ENCODE measurements at regions not wholly inside any gene's neighbourhood (a gene's known extent, or its start where the extent isn't known, plus 50 kb on each side); places are given as distances from the start of the nearest gene placed in this dataset.

GRCh38 chr21:16154951-16155635 is 425.3 kb downstream of the USP25 start:
- Histone ChIP-seq H3K4me3 (ENCODE audit: low read length in 2 of 2) (no peak overlapping the region), H3K27ac (ENCODE audit: low read depth in 1 of 2, low read length in 2 of 2) (no peak overlapping the region), H3K27me3 (ENCODE audit: control insufficient read depth in 1 of 2, insufficient read depth in 2 of 2, low read length in 1 of 2) (no peaks in the 10 kb centered on the region), H3K36me3 (ENCODE audit: control insufficient read depth in 1 of 2, insufficient read depth in 2 of 2, low read length in 1 of 2) (no peaks in the 10 kb centered on the region), H3K9me3 (ENCODE audit: control insufficient read depth, low read length) (no peaks in the 10 kb centered on the region), H3K4me1 (ENCODE audit: control insufficient read depth in 1 of 2, insufficient read depth in 2 of 2, low read length in 2 of 2) (no peaks in the 10 kb centered on the region)
- intact Hi-C loops (cut with DNase I) = no loop called here
- ATAC-seq (ENCODE audit: low FRiP score) (no peak), DNase-seq (no peak)
- WGBS, 2 donors = 63 to 76% methylated on average over 2 of the region's 2 CpGs

DNA sequence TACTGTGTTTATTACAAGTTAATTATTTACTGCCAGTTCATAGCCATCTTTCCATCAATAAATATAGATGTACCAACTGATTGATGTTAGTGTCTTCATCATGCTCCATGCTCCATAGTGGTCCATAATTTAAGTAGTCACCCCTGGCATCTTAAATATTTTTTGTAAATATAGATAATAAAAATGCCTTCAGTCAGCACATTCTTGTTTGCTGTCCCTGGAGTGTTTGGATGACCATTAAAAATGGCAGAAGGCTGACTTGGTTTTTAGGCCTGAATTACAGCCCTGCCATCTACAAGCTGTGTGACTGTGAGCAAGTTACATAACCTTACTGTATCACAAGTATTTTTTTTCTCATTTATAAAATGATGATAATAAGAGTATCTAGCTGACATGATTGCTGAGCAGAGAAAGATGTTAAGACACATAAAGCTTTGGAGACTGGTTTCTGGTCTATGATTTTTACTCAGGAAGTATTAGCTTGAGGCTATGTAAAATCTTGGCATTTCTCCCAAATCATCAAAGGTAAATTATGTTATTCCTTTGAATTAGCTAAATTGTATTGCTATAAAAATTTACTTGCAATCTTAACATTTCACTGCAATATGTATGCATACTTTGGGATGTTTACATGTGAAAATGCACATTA is 427.2 kb downstream of the USP25 start:
- Histone ChIP-seq H3K27ac (ENCODE audit: low read depth in 1 of 2, low read length in 2 of 2) (no peak overlapping the region), H3K9me3 (ENCODE audit: control insufficient read depth, low read length) (no peaks in the 10 kb centered on the region), H3K4me3 (ENCODE audit: low read length in 2 of 2) (no peak overlapping the region), H3K4me1 (ENCODE audit: control insufficient read depth in 1 of 2, insufficient read depth in 2 of 2, low read length in 2 of 2) (no peaks in the 10 kb centered on the region), H3K36me3 (ENCODE audit: control insufficient read depth in 1 of 2, insufficient read depth in 2 of 2, low read length in 1 of 2) (no peaks in the 10 kb centered on the region), H3K27me3 (ENCODE audit: control insufficient read depth in 1 of 2, insufficient read depth in 2 of 2, low read length in 1 of 2) (no peaks in the 10 kb centered on the region)
- ATAC-seq (ENCODE audit: low FRiP score) (no peak), DNase-seq (no peak)
- intact Hi-C loops (cut with DNase I) = no loop called here

DNA sequence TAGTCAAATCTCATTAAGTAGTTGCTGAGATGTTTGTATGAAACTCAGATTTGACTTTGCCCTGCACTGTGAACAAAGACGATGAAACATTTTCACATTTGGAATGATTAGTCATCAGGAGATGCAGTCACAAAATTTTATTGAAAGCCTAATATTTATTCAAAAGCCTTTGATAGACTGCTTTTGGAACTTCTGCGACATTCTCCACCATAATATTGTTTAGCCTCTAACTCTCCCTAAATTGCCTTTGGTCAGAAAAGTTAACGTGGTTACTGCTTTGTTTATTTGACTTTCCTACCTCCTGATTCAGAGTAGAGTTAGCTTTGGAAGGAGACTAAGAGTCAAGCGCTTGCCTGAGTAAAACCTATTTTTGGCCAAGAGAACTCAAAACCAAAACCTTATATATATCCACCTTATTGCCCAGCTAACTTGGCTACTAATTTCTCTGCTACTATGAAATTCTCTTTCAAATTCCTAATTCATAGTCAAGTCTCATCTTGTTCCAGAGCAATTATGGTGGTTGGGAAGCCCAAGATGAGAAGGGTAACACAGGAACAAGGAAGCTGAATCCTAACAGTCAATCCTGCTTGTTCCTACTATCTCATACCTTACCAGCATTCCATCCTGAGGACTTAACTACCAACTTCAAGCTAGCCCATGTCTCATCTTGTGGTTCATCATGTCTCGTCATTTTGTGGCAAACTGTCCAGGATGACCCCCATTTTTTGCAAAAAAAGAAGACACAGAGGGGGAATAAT is 429.6 kb downstream of the USP25 start:
- no peaks in the 10 kb centered on the region for H3K9me3 ChIP-seq (ENCODE audit: control insufficient read depth, low read length)
- no peaks in the 10 kb centered on the region for H3K36me3 ChIP-seq (ENCODE audit: control insufficient read depth in 1 of 2, insufficient read depth in 2 of 2, low read length in 1 of 2)
- no peaks in the 10 kb centered on the region for H3K4me1 ChIP-seq (ENCODE audit: control insufficient read depth in 1 of 2, insufficient read depth in 2 of 2, low read length in 2 of 2)
- no peaks in the 10 kb centered on the region for H3K27me3 ChIP-seq (ENCODE audit: control insufficient read depth in 1 of 2, insufficient read depth in 2 of 2, low read length in 1 of 2)
- H3K4me3 ChIP-seq (ENCODE audit: low read length in 2 of 2) = no peak overlapping the region
- H3K27ac ChIP-seq (ENCODE audit: low read depth in 1 of 2, low read length in 2 of 2) = no peak overlapping the region
- WGBS, 2 donors = 26 to 33% methylated on average over 5 of the region's 5 CpGs
- intact Hi-C loops (cut with DNase I) = no loop called here
- DNase-seq = no peak
- no peak for ATAC-seq (ENCODE audit: low FRiP score)

- ATAC-seq (ENCODE audit: low FRiP score) (no peak), DNase-seq (peak in 1 of 2 donors; percentile 53)
- WGBS, 2 donors = 93 to 96% methylated on average over 2 of the region's 2 CpGs
- intact Hi-C loops (cut with DNase I) = no loop called here
- Histone ChIP-seq H3K36me3 (ENCODE audit: control insufficient read depth in 1 of 2, insufficient read depth in 2 of 2, low read length in 1 of 2) (no peaks in the 10 kb centered on the region), H3K27me3 (ENCODE audit: control insufficient read depth in 1 of 2, insufficient read depth in 2 of 2, low read length in 1 of 2) (no peaks in the 10 kb centered on the region), H3K27ac (ENCODE audit: low read depth in 1 of 2, low read length in 2 of 2) (no peak overlapping the region), H3K9me3 (ENCODE audit: control insufficient read depth, low read length) (no peaks in the 10 kb centered on the region), H3K4me3 (ENCODE audit: low read length in 2 of 2) (no peak overlapping the region), H3K4me1 (ENCODE audit: control insufficient read depth in 1 of 2, insufficient read depth in 2 of 2, low read length in 2 of 2) (no peaks in the 10 kb centered on the region)
These were observed 430.2 kb downstream of the USP25 start for GRCh38 chr21:16159971-16160350.

- Histone ChIP-seq H3K4me1 (ENCODE audit: control insufficient read depth in 1 of 2, insufficient read depth in 2 of 2, low read length in 2 of 2) (no peaks in the 10 kb centered on the region), H3K27me3 (ENCODE audit: control insufficient read depth in 1 of 2, insufficient read depth in 2 of 2, low read length in 1 of 2) (no peaks in the 10 kb centered on the region), H3K4me3 (ENCODE audit: low read length in 2 of 2) (no peak overlapping the region), H3K36me3 (ENCODE audit: control insufficient read depth in 1 of 2, insufficient read depth in 2 of 2, low read length in 1 of 2) (no peaks in the 10 kb centered on the region), H3K27ac (ENCODE audit: low read depth in 1 of 2, low read length in 2 of 2) (no peak overlapping the region), H3K9me3 (ENCODE audit: control insufficient read depth, low read length) (no peaks in the 10 kb centered on the region)
- DNase-seq = no peak
- 64 to 72% methylated on average over 2 of the region's 2 CpGs for WGBS, 2 donors
- no peak for ATAC-seq (ENCODE audit: low FRiP score)
- intact Hi-C loops (cut with DNase I) = no loop called here
These were observed 433.2 kb downstream of the USP25 start for GRCh38 chr21:16162953-16163352.

DNA sequence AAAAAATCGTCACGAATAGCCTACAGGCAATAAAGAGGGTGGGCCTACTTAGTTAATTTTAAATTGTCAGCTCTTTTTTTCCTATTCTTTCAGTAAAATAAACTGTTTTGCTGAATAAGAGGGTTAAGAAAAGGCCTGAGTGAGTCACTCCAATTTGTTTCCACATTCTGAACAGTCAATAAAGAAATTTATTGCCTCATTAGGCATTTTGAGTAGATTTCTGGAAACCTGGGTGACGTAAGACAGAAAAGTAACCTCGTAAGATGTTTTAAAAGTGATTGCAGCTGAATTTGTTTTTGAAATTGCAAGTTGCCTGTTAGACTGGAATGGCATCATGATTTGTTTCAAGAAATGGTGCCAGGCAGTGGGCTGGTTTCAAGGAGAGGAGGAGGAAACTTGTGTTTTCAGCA is 439.3 kb downstream of the USP25 start:
- no peaks in the 10 kb centered on the region for H3K27me3 ChIP-seq (ENCODE audit: control insufficient read depth in 1 of 2, insufficient read depth in 2 of 2, low read length in 1 of 2)
- no peak overlapping the region for H3K4me3 ChIP-seq (ENCODE audit: low read length in 2 of 2)
- no peak overlapping the region for H3K27ac ChIP-seq (ENCODE audit: low read depth in 1 of 2, low read length in 2 of 2)
- H3K4me1 ChIP-seq (ENCODE audit: control insufficient read depth in 1 of 2, insufficient read depth in 2 of 2, low read length in 2 of 2) = no peaks in the 10 kb centered on the region
- DNase-seq (no peak), ATAC-seq (ENCODE audit: low FRiP score) (no peak)
- no peaks in the 10 kb centered on the region for H3K9me3 ChIP-seq (ENCODE audit: control insufficient read depth, low read length)
- 36 to 56% methylated on average over 4 of the region's 4 CpGs for WGBS, 2 donors
- no peaks in the 10 kb centered on the region for H3K36me3 ChIP-seq (ENCODE audit: control insufficient read depth in 1 of 2, insufficient read depth in 2 of 2, low read length in 1 of 2)
- intact Hi-C loops (cut with DNase I) = no loop called here

DNA sequence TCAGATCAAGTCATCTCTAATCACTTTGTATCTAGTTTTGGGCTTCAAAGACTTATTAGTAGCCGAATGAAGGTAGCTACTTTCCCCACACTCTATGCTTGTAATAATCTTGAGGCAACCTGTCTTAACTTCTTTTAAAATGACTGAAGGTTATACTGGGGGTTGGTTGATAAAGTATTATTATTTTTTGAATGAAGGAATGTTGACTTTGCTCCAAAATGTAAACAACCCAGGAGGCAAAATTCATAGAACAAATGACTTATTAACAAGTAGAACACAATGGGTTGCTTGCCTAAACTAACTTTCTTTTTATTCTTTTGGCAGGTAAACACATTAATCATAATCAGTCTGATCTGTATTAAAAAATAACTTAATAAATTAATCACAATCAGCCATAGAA is 440.0 kb downstream of the USP25 start:
- ATAC-seq (ENCODE audit: low FRiP score) (no peak), DNase-seq (no peak)
- no peaks in the 10 kb centered on the region for H3K9me3 ChIP-seq (ENCODE audit: control insufficient read depth, low read length)
- no peaks in the 10 kb centered on the region for H3K36me3 ChIP-seq (ENCODE audit: control insufficient read depth in 1 of 2, insufficient read depth in 2 of 2, low read length in 1 of 2)
- H3K27me3 ChIP-seq (ENCODE audit: control insufficient read depth in 1 of 2, insufficient read depth in 2 of 2, low read length in 1 of 2) = no peaks in the 10 kb centered on the region
- no peak overlapping the region for H3K27ac ChIP-seq (ENCODE audit: low read depth in 1 of 2, low read length in 2 of 2)
- H3K4me1 ChIP-seq (ENCODE audit: control insufficient read depth in 1 of 2, insufficient read depth in 2 of 2, low read length in 2 of 2) = no peaks in the 10 kb centered on the region
- no peak overlapping the region for H3K4me3 ChIP-seq (ENCODE audit: low read length in 2 of 2)
- intact Hi-C loops (cut with DNase I) = no loop called here
- 91 to 92% methylated on average over 1 of the region's 1 CpG for WGBS, 2 donors

DNA sequence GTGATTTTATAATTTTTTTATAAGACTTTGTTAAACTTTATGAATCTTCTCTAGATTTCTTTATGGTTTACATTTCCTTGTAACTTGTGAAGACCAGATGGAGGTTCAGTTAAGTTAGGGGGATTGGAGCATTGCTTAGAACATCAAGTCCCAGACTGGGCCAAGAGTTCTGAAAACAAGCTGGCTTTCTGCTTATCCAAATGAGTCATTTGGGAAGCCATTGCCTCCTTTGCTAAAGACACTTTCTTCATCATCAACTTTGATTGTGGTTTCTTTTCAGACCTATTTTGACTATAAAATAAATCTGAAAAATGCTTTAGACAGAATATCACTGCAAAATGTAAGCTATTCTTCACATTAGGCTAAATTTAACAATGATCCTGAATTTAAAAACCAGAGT is 446.8 kb downstream of the USP25 start:
- H3K36me3 ChIP-seq (ENCODE audit: control insufficient read depth in 1 of 2, insufficient read depth in 2 of 2, low read length in 1 of 2) = no peaks in the 10 kb centered on the region
- H3K27me3 ChIP-seq (ENCODE audit: control insufficient read depth in 1 of 2, insufficient read depth in 2 of 2, low read length in 1 of 2) = no peaks in the 10 kb centered on the region
- ATAC-seq (ENCODE audit: low FRiP score) = no peak
- no peaks in the 10 kb centered on the region for H3K4me1 ChIP-seq (ENCODE audit: control insufficient read depth in 1 of 2, insufficient read depth in 2 of 2, low read length in 2 of 2)
- H3K27ac ChIP-seq (ENCODE audit: low read depth in 1 of 2, low read length in 2 of 2) = no peak overlapping the region
- DNase-seq = no peak
- H3K9me3 ChIP-seq (ENCODE audit: control insufficient read depth, low read length) = no peaks in the 10 kb centered on the region
- intact Hi-C loops (cut with DNase I) = no loop called here
- no peak overlapping the region for H3K4me3 ChIP-seq (ENCODE audit: low read length in 2 of 2)

DNA sequence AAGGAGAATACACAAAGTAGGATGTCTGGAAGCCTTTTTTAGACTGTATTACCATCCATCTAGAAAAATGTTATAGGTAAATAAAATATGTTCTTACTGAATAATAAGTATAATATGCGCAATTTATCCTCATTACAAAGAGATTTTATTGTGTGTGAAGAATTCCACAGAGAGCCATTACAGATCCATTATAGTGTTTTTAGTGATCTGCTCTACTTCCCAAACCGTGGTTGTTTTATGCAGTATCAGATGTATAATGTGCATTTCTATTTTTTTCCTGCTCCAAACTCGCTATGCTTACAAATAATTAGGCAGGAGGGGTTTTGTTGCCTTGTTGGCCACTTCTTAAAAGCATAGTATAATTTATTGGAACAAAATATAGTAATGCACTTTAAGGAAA is 447.8 kb downstream of the USP25 start:
- H3K36me3 ChIP-seq (ENCODE audit: control insufficient read depth in 1 of 2, insufficient read depth in 2 of 2, low read length in 1 of 2) = no peaks in the 10 kb centered on the region
- no peaks in the 10 kb centered on the region for H3K9me3 ChIP-seq (ENCODE audit: control insufficient read depth, low read length)
- H3K4me1 ChIP-seq (ENCODE audit: control insufficient read depth in 1 of 2, insufficient read depth in 2 of 2, low read length in 2 of 2) = no peaks in the 10 kb centered on the region
- no peak overlapping the region for H3K27ac ChIP-seq (ENCODE audit: low read depth in 1 of 2, low read length in 2 of 2)
- 92% methylated on average over 3 of the region's 3 CpGs for WGBS, 2 donors
- DNase-seq (no peak), ATAC-seq (ENCODE audit: low FRiP score) (no peak)
- H3K27me3 ChIP-seq (ENCODE audit: control insufficient read depth in 1 of 2, insufficient read depth in 2 of 2, low read length in 1 of 2) = no peaks in the 10 kb centered on the region
- intact Hi-C loops (cut with DNase I) = no loop called here
- H3K4me3 ChIP-seq (ENCODE audit: low read length in 2 of 2) = no peak overlapping the region

All from aorta (tissue), 5 donors.